Keratinocyte (primary cell): ENCODE measurements at regions not wholly inside any gene's neighbourhood (a gene's known extent, or its start where the extent isn't known, plus 50 kb on each side); places are given as distances from the start of the nearest gene placed in this dataset.

ENCODE experiments used
- DNase-seq: peaks from one replicate; pipeline ENCODE4 v3.0.0-alpha.2; 2011; ENCODE audit warnings: low read depth, missing footprints, low spot score
- FAIRE-seq: peaks from 2 replicates; lab custom pipeline; 2011; peaks lifted over from hg19 to GRCh38; lab: Jason Lieb, UNC
- H2AFZ ChIP-seq: 2 replicates; pipeline ENCODE4 v1.6.0; 2012; ENCODE audit warnings: low read length, control low read depth, inconsistent platforms; ENCODE audit not compliant: control insufficient read depth
- H3K27ac ChIP-seq: 2 replicates; pipeline ENCODE4 v1.5.1; 2011; ENCODE audit warnings: low read length; ENCODE audit not compliant: control insufficient read depth, insufficient read depth
- H3K27me3 ChIP-seq: 3 replicates; pipeline ENCODE4 v1.6.0; 2011; ENCODE audit warnings: low read length; ENCODE audit not compliant: control insufficient read depth, insufficient read depth; ENCODE audit errors: extremely low read depth
- H3K36me3 ChIP-seq, 2 experiments: 2 replicates in 1 of 2; 3 replicates in 1 of 2; pipeline ENCODE4 v1.5.1; 2011; ENCODE audit warnings: low read length in 2 of 2, mild to moderate bottlenecking in 1 of 2; ENCODE audit not compliant: control insufficient read depth in 2 of 2, insufficient read depth in 2 of 2; ENCODE audit errors: extremely low read depth in 1 of 2
- H3K4me1 ChIP-seq: 3 replicates; pipeline ENCODE4 v1.5.1; 2011; ENCODE audit warnings: low read length; ENCODE audit not compliant: control insufficient read depth, insufficient read depth; ENCODE audit errors: extremely low read depth
- H3K4me2 ChIP-seq: 3 replicates; pipeline ENCODE4 v1.6.0; 2011; ENCODE audit warnings: low read depth, low read length; ENCODE audit not compliant: control insufficient read depth, insufficient read depth; ENCODE audit errors: extremely low read depth
- H3K4me3 ChIP-seq, 3 experiments: fragments of 200-600 bp in 1 of 3; sonication (generic) in 1 of 3; 2 replicates in 2 of 3; 3 replicates in 1 of 3; pipeline ENCODE4 v1.5.1; 2011 to 2016; ENCODE audit warnings: low read length in 3 of 3, mild to moderate bottlenecking in 3 of 3, control low read depth in 2 of 3, inconsistent platforms in 1 of 3, low read depth in 1 of 3, mixed read lengths in 1 of 3, mixed run types in 1 of 3, moderate library complexity in 1 of 3; ENCODE audit not compliant: control insufficient read depth in 2 of 3, insufficient read depth in 2 of 3; ENCODE audit errors: extremely low read depth in 1 of 3
- H3K79me2 ChIP-seq: 2 replicates; pipeline ENCODE4 v1.6.0; 2012; ENCODE audit warnings: low read length; ENCODE audit not compliant: control insufficient read depth, insufficient read depth
- H3K9ac ChIP-seq: 3 replicates; pipeline ENCODE4 v1.6.0; 2011; ENCODE audit warnings: low read length; ENCODE audit not compliant: control insufficient read depth, insufficient read depth; ENCODE audit errors: extremely low read depth
- H3K9me1 ChIP-seq: 3 replicates; pipeline ENCODE4 v1.6.0; 2011; ENCODE audit warnings: low read length; ENCODE audit not compliant: control insufficient read depth, insufficient read depth; ENCODE audit errors: extremely low read depth
- H3K9me3 ChIP-seq: 2 replicates; pipeline ENCODE4 v1.5.1; 2012; ENCODE audit warnings: low read depth, low read length; ENCODE audit not compliant: control insufficient read depth
- H4K20me1 ChIP-seq: 3 replicates; pipeline ENCODE4 v1.6.0; 2011; ENCODE audit warnings: low read length; ENCODE audit not compliant: control insufficient read depth, insufficient read depth; ENCODE audit errors: extremely low read depth
- CTCF ChIP-seq, 3 experiments: IDR thresholded peaks in 1 of 3; conservative IDR thresholded peaks in 1 of 3; optimal IDR thresholded peaks in 1 of 3; 2 replicates in 2 of 3; 3 replicates in 1 of 3; pipeline versions ENCODE3 to v1.5.1; 2011; ENCODE audit warnings: low read length in 3 of 3, mild to moderate bottlenecking in 3 of 3, moderate library complexity in 2 of 3, control low read depth in 1 of 3, inconsistent platforms in 1 of 3; ENCODE audit not compliant: insufficient read depth in 2 of 3; ENCODE audit errors: extremely low read depth in 1 of 3
- EZH2 ChIP-seq: IDR thresholded peaks from one replicate; pipeline ENCODE4 v1.6.1; 2012; ENCODE audit warnings: inconsistent platforms, mild to moderate bottlenecking, low read length, moderate library complexity
- dilution Hi-C: fragments of 300-500 bp; cut with MboI; formaldehyde crosslinking; loops from one replicate; pipeline ENCODE4 v1.7.0; 2020; ENCODE audit warnings: low sequenced_read_pairs; ENCODE audit not compliant: extremely low pct_ligation_motif_present

- H4K20me1 ChIP-seq, result no peaks in the 10 kb centered on the region
- H3K9me3 ChIP-seq, result no peaks in the 10 kb centered on the region
- dilution Hi-C loops, result no loop called here
- DNase-seq (no peak), FAIRE-seq (no peak)
- H3K4me1 ChIP-seq, result no peaks in the 10 kb centered on the region
- H3K9ac ChIP-seq, result no peak overlapping the region
- no peak overlapping the region for H3K27ac ChIP-seq
- H3K36me3 ChIP-seq, result no peaks in the 10 kb centered on the region
- no peaks in the 10 kb centered on the region for H3K27me3 ChIP-seq
- H3K4me2 ChIP-seq, result no peak overlapping the region
- no peak overlapping the region for H3K4me3 ChIP-seq
- no peak overlapping the region for H2AFZ ChIP-seq
- no peaks in the 10 kb centered on the region for H3K79me2 ChIP-seq
- no peaks in the 10 kb centered on the region for H3K9me1 ChIP-seq
- TF ChIP-seq CTCF (optimal IDR thresholded peaks at IDR 0.05 in 1 of 3, IDR thresholded peaks at IDR 0.05 in 1 of 3, conservative IDR thresholded peaks at IDR 0.05 in 1 of 3; ENCODE audit: extremely low read depth in 1 of 3, insufficient read depth in 2 of 3, low read length in 3 of 3), result no peak
- no peak for TF ChIP-seq EZH2
These were observed 422.2 kb upstream of the SGO1 start for GRCh38 chr3:20608054-20608738.

- Histone ChIP-seq H3K79me2 (no peaks in the 10 kb centered on the region), H3K9ac (no peak overlapping the region), H4K20me1 (no peaks in the 10 kb centered on the region), H2AFZ (no peak overlapping the region), H3K36me3 (no peaks in the 10 kb centered on the region), H3K9me3 (no peaks in the 10 kb centered on the region), H3K9me1 (no peaks in the 10 kb centered on the region), H3K4me3 (no peak overlapping the region), H3K4me2 (no peak overlapping the region), H3K27me3 (no peaks in the 10 kb centered on the region), H3K4me1 (no peaks in the 10 kb centered on the region), H3K27ac (no peak overlapping the region)
- DNase-seq, result no peak
- dilution Hi-C loops, result no loop called here
- FAIRE-seq, result no peak
- TF ChIP-seq EZH2 (no peak), CTCF (optimal IDR thresholded peaks at IDR 0.05 in 1 of 3, IDR thresholded peaks at IDR 0.05 in 1 of 3, conservative IDR thresholded peaks at IDR 0.05 in 1 of 3; ENCODE audit: extremely low read depth in 1 of 3, insufficient read depth in 2 of 3, low read length in 3 of 3) (no peak)
These were observed 418.7 kb upstream of the SGO1 start for GRCh38 chr3:20604659-20605058.
